Fibroblast of peridontal ligament (primary cell): ENCODE measurements at regions not wholly inside any gene's neighbourhood (a gene's known extent, or its start where the extent isn't known, plus 50 kb on each side); places are given as distances from the start of the nearest gene placed in this dataset.
"Not testable (repeated sequence)": the region's sequence is repeated elsewhere in the genome, so short reads cannot be mapped to it uniquely, and the experiment has no call there.

ENCODE experiments used
- DNase-seq: peaks from one replicate; pipeline ENCODE4 v3.0.0-alpha.2; 2010; ENCODE audit errors: extremely low read depth

GRCh38 chr10:8128511-8128910 lies 74.0 kb downstream of the GATA3 start:
- no peak for DNase-seq

GRCh38 chr10:8129438-8129837 lies 75.0 kb downstream of the GATA3 start:
- DNase-seq = no peak

- no peak for DNase-seq
Measured at GRCh38 chr10:8130973-8131911, 76.8 kb downstream of the GATA3 start.

- no peak for DNase-seq
Measured at GRCh38 chr10:8133146-8133545, 78.7 kb downstream of the GATA3 start.

- no peak for DNase-seq
Measured at GRCh38 chr10:8136736-8137135, 82.2 kb downstream of the GATA3 start.

- no peak for DNase-seq
Measured at GRCh38 chr10:8137272-8137681, 82.8 kb downstream of the GATA3 start.

GRCh38 chr10:8137726-8138125 lies 83.2 kb downstream of the GATA3 start:
- DNase-seq = no peak

- DNase-seq = no peak
Measured at GRCh38 chr10:8138471-8138870, 84.0 kb downstream of the GATA3 start.

GRCh38 chr10:8144496-8144895 lies 90.0 kb downstream of the GATA3 start:
- DNase-seq = no peak

GRCh38 chr10:8146650-8147049 lies 92.2 kb downstream of the GATA3 start:
- DNase-seq = no peak

GRCh38 chr10:8149991-8150390 lies 95.5 kb downstream of the GATA3 start:
- no peak for DNase-seq

- no peak for DNase-seq
Measured at GRCh38 chr10:8150401-8150905, 96.0 kb downstream of the GATA3 start.

GRCh38 chr10:8151086-8151485 lies 96.6 kb downstream of the GATA3 start:
- no peak for DNase-seq

- DNase-seq = no peak
Measured at GRCh38 chr10:8156918-8157317, 102.4 kb downstream of the GATA3 start.

GRCh38 chr10:8158193-8159071 lies 103.9 kb downstream of the GATA3 start:
- DNase-seq = no peak

GRCh38 chr10:8159341-8160165 lies 105.1 kb downstream of the GATA3 start:
- DNase-seq = no peak

GRCh38 chr10:8163824-8164223 lies 109.3 kb downstream of the GATA3 start:
- no peak for DNase-seq

GRCh38 chr10:8164640-8165039 lies 110.2 kb downstream of the GATA3 start:
- DNase-seq = not testable (repeated sequence)

GRCh38 chr10:8168836-8169235 lies 114.3 kb downstream of the GATA3 start:
- no peak for DNase-seq

GRCh38 chr10:8171008-8171407 lies 116.5 kb downstream of the GATA3 start:
- no peak for DNase-seq

GRCh38 chr10:8172604-8173003 lies 118.1 kb downstream of the GATA3 start:
- DNase-seq = no peak
